ENCODE measurements at regions not wholly inside any gene's neighbourhood (a gene's known extent, or its start where the extent isn't known, plus 50 kb on each side); places are given as distances from the start of the nearest gene placed in this dataset.

DNA sequence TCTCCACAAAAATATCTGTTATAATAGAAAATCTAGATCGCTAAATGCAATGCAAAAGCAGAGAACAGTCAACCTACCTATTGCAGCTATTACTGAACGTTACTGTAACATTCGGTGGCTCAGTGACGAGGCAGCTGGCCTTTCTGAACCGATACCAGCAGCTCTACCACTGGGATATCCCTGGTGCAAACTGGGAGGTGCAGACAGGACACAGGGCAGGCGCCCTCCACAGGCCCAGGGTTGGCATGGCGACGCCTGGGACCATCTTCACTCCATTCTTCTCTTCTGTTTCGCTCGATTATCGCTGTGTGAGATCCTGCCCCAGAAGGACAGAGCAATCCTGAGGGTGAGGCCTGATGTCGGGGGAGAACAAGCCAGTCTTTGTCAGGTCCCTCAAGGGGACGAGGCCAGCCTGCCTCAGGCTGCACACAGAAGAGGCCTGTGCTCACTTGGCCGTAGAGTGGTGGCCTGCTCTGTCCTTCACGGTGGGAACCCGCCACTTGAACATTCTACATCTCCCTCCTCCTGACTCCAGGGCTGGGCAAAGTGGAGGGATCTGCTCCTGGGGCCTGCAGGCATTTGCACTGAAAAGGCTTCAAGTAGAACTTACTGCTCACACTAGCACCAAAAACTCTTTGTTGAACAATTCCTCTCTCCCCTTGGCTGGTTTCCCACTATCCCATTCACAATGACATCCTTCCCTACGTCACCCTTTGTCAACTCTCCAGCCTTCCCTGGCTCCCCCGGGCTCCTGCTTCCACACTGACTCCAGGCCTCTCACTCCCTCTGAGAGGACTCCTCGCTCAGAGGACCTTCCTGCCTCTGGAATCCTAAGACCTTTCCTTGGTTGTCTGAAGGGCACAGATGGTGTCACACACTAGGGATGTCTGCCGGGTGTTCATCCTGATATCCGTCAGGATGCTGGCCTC lies 49.7 kb downstream of the CYRIA start:
- DNase-seq (ENCODE audit: low spot score): no peak

DNA sequence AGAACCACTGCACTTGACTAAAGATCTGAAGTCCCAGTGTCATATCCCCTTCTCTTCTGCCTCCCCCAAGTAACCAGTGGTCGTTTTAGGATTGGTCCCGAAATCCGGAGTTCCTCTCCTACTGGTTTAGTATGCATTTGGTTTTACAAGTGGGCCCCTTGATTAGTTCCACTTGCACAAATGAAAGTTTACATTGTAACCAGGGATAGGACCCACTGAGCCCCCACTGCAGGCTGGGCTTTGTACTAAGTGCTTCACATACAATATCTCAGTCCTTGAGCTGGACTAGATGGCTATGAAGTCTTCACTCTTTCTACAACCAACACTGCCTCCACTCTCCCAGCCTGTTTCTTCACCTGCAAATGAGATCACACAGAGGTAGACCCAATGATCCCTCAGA lies 50.4 kb downstream of the CYRIA start:
- no peak for DNase-seq (ENCODE audit: low spot score)

DNA sequence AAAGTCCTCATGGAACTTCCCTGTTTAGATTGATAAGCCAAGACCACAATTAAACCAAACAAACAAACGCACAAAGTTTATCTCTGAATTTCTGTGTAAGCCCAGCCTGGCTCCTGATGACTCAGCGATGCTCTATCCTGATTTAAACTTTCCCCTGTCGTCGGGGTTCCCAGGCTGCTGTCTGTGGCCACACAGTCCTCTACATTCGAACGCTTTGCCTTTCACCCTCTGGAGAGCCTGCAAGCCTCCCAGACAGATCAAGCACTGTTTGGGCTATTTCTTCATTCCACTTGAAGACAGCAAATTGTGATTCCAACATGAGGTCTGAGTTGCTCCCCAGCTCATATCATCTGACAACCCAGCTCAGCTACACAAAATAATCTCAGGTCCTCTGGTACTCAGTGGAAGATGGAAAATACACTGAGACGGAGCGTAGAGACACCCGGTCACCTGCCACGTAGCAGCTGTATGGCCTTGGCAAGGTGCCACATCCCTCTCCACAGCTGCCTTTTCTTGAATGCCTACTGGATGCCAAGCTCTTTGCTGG lies 51.2 kb downstream of the CYRIA start:
- DNase-seq (ENCODE audit: low spot score): peak; percentile 36

DNA sequence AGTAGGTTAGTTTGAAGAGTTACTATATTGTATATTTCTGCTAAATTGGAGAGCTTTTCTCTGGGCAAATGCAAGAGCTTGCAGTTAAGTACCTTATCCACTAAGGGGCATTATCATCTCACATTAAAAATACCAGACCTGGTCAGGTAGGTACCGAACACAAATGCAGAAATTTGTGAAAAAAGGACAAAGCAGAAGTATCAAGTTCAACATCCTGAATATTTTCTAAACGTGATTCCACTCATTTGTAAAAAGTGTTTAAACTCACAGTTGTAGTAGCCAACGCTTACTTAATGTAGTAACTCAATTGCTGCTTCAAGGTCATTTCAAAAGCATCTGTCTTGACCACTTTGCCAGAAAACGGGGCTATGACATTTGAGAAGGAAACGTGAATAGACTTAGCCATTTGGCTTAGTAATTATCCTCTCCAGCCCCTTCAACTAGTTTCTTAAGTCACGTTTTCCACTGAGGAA lies 52.1 kb downstream of the CYRIA start:
- DNase-seq (ENCODE audit: low spot score): peak; percentile 31

DNA sequence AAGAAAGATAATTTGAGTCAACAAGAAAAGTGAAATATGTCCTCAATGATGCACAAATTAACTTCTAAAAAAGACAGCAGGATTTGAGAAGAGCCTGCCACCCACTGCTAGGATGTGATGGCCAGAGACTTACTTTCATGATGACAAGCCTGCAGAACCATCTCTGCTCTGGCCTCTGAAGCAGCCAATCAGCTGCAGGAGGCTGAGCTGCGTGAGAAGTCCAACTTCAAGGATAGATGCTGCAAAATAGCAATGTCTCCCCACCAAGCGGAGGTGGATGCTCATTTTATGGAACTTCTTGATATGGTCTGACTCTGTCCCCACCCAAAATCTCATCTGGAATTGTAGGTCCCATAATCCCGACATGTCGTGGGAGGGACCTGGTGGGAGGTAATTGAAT lies 53.1 kb downstream of the CYRIA start:
- no peak for DNase-seq (ENCODE audit: low spot score)

DNA sequence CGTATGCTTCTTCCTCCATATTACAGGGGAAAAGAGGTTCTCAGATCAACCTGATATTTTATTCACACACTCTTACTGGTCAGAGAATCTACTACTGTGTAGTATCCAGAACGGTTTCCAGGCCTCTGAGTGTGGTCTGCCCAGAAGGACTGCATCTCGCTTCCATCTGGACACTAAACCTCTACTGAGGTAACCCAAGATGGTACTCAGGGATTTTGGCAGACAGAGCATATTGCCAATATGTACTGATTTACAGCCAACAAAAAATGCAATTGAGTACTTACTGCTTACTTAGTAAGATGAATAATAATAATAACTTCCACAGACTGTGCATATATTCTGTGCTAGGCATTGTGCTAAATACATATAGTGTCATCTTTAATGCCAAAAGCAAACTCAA lies 55.8 kb downstream of the CYRIA start:
- no peak for DNase-seq (ENCODE audit: low spot score)

DNA sequence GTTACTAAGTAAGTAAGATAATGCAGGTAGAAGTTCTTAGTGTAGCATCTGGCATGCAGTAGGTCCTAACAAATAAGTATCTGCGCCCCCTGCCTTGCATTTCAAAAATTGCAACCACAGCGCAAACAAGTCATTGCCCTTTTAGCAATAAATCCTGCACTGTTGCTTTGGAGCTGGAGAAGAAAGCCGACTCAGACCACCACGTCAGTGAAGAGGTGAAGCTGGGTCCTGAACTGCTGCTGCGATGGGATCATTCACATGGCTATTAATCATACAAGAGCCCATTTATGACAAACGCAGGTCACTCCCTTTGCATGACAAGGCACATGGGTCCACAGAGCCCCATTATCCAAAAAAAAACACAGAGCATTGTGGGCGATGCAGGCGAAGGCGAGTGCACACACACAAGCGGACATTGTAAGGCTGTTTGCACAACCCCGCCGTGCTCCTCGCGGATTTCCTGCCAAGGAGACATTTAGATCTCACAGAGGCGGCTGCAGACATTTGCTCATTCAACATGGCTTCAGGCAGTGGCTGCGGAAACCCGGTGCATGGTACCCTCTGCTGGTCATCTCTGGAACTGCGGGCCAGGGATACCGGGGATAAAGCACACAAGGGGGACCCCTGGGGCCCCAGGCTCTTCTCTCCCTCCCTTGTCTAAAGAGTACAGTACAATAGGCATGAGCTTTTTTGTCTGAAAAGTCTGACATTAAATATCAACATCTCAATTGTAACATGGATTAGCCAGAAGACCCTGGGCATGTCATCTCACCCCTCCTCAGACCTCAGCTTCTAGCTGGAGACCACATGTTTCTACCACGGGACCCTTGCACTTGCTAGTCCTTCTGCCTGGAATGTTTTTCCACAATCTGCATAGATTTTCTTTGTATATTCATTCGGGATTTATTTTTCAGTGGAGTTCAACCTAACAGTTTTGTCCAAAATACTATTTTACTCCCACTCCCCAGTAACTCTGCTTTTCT lies 56.7 kb downstream of the CYRIA start:
- DNase-seq (ENCODE audit: low spot score): peak; percentile 86

DNA sequence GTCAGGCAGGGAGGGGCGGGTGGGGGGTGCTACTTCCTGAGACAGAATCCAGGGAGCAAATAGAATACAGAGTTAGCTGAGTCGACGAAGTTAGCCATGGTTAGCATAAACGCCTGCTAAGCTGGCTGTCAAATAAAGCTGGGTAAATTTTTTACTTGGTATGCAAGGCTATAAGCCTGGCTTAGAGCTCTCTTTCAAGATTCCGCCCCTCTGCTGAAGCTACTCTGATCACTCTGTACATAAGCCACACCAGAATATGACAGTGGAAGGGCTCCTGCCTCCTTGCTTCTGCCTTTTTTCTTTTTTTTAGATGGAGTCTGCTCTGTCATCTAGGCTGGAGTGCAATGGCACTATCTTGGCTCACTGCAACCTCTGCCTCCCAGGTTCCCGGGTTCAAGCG lies 58.3 kb downstream of the CYRIA start:
- DNase-seq (ENCODE audit: low spot score): no peak

DNA sequence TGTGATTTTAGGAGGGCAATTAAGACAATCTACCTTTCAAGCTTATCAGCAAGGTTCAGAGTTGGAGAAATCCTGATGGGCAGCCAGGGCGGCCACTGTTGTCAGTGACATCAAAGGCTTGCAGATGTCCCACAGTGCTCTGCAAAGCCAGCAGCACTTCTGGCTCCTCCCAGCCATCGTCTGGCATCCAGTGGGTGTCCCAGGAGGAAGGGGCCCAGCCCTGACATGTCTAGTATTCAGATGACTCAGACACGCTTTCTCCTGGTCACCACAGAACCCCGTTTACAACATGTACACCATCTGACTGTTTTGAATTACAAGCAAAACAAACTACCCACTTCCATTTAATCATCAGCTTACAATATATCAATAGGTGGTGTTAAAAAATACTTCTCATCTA lies 61.4 kb downstream of the CYRIA start:
- no peak for DNase-seq (ENCODE audit: low spot score)

DNA sequence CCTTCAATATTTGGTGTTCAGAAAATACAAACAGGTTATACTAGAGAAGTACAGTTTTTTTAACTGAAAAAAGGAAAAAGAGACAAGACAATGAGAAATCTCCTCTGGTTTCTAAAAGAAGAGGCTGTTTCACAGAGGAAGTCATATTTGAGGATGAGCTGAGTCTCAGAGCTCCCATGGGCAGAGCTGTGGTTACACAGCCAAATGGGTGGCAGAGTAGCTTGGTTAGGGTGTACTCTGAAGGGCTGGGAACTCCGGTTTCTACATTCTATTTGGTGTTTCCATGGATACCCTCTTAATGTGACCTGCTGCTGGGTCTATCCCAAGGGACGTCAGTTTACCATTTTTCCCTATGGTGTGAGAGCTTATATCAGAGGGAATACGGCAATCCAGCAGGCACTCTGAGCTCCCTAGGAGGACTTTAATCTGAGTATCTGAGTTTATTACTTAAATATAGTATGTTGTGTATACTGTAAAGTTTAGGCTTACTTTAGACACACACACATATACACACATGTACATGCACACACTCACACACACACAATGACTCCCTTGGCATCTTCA lies 74.2 kb downstream of the CYRIA start:
- DNase-seq (ENCODE audit: low spot score): no peak

DNA sequence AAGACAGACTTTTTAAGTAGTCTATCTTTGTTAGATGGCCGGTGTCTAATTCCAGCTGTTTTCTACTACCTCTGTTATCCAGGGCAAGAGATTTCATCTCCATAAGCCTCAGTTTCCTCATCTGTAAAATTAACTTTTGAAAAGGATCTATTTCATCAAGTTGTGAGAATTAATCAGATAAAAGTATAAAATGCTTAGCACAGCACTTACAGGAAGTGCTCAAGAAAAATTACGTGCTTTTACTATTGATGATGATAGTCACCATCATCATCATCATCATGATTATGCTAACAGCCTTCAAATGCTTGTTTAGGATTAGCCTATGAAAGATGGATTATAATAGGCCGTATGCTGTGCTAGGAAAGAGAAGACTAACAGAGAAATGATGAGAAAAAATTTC lies 76.2 kb downstream of the CYRIA start:
- no peak for DNase-seq (ENCODE audit: low spot score)

DNA sequence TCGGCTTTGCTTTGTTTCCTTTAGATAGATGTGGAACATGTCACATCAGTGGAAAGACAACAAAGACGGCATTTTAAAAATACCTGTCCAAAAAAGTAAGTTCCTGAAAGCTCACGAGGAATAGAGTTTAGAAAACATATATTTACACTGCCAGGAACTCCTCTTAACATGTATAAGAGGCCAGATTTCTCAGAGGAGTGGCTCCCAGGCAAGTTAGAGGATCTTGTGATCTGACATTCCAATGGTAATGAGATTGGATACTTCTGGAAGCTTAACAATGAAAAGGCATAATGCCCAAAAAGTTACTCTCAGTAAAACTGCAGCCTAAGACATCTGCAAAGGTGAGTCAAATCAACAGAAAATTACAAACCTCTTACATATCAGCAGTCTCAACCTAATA lies 77.1 kb downstream of the CYRIA start:
- DNase-seq (ENCODE audit: low spot score): no peak

DNA sequence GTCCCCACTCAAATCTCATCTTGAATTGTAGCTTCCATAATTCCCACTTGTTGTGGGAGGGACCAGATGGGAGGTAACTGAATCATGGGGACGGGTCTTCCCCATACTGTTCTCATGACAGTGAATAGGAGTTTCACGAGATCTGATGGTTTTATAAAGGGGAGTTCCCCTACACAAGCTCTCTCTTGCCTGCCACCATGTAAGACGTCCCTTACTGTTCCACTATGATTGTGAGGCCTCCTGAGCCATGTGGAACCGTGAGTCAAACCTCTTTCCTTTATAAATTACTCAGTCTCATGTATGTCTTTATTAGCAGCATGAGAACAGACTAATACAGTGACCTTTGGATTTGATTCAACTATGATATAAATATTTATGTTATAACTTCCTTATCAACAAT lies 78.0 kb downstream of the CYRIA start:
- no peak for DNase-seq (ENCODE audit: low spot score)

DNA sequence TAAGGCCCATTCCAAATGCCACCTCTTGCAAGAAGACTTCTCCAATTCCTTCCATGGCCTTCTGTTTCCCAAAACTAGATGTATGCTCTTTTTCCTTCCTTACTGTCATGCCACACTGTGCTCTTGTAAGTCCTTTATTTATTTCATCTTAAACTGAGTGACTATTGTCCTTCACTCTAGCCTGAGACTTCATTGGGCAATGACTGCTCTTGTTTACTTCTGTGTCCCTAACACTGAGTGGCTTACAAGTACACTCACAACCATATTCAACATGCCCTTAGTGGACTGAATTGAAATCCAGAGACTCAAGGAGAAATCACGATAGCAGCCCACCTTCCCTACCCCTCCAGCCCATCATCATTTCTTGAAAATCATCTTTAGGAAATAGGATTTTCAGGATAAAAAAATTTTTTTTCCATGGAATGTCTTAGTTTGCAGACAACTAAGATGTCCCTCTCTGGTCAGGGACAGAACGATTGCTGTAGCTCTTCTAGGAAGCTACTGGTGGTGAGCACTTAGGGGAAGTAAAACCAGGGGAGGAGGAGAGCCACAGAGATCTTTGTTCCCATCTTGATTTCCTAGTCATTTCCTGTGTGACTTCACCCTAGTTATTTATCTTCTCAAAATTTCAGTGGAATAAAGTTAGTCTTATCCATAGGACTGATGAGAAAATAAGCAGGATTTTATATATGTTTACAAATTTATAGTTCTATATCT lies 80.7 kb downstream of the CYRIA start:
- DNase-seq (ENCODE audit: low spot score): no peak

DNA sequence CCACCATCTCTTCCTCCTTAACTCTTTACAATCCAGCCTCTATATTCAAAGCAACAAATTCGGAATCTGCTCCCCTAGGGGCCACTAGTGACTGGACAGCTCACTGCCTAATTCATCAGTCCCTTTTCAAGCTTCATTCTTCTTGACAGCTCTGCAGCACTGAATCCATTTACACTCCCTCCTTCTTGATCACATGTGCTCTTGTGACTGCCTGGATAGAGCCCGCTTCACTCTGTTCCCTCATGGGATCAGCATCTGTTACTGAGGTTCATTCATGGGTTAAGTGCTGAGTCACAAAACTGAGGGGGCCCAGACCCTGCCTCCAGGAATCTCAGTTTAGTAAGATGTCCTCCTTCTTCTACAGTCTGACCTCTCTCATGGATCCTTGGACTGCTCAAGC lies 81.5 kb downstream of the CYRIA start:
- no peak for DNase-seq (ENCODE audit: low spot score)

DNA sequence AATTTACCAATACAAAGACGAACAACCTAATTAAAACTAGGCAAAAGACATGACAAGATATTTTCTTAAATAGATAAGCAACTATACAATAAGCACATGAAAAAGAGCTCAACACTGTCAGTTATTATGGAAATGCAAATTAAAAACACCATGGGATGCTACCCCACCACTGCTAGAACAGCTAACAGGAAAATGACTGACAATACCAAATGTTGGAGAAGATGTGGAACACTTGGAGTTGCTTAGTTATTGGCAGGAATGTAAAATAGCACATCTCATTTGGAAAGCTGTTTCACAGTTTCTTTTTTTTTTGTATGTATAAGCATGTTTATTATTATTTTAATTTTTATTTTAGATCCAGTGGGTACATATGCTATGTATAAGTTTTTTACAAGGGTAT lies 84.4 kb downstream of the CYRIA start:
- DNase-seq (ENCODE audit: low spot score): no peak

DNA sequence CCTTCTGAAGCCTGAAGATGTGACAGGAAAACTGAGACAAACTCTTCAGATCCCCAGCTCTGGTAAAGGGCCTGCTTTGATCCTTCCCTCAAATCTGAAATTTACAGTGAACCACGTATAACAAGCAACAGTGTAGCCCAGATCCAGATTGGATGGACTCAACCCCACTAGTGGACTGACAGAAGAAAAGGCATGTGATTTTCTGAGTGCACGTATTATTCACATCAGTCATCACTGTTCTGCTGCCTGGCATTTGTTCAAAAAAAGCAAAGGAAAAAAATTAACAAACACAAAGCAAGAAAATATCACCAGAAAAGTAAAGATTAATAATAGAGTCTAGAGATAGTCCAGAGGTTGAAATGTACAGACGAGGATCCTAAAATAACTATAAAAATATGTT lies 87.6 kb downstream of the CYRIA start:
- no peak for DNase-seq (ENCODE audit: low spot score)

DNA sequence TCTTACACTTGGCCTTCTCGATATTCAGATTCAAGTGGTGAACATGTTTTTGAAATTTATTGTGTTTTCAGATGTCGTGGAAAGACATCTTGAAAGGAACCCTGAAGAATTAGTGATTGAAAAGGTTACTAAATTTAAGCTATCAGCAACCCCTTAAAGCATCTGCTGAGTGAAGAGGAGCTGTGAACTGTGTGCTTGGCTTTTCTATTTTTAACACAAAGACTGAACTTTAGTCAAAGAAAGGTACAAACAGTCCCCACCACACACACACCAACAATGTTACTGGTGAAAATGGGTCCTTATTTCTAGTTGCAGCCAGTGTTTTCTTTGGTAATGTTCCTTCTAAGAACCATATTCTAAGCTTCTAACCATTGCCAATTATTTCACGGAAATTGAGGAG lies 95.1 kb downstream of the CYRIA start:
- no peak for DNase-seq (ENCODE audit: low spot score)

DNA sequence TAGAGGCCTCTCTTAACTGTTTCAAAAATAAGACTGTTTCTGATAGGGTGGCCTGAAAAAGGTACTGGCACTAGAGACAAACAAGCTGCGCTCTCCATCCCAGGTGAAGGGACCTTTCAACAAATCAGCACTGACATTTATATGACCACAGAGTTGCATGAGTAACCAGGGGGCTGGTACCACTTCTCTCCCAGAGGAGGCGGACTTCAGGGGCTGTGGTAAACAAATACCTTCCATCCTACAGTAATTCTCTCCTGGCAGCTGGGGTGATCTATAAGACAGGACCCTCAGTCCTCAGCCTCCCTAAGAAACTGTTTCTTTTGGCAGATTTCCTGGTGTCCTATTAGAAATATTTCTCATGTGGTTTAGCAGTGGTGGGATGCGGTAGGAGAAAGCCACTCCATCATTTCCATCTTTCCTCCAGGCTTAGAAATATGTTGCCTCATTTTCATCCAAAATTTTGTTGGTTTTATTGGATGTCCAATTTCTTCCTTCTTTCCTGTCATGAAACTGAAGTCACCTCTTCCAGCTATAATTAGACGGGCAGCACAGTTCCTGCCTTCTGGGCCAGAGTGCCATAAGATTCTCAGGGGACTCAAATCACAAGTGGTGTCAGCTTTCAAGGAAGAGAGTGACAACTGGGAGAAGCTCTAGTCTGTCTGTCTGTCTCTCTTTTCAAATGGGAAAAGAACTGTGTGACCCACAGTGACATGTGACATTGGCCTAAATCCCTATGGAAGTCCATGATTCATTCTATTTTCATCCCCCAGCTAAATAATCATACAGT lies 96.4 kb downstream of the CYRIA start:
- DNase-seq (ENCODE audit: low spot score): no peak

DNA sequence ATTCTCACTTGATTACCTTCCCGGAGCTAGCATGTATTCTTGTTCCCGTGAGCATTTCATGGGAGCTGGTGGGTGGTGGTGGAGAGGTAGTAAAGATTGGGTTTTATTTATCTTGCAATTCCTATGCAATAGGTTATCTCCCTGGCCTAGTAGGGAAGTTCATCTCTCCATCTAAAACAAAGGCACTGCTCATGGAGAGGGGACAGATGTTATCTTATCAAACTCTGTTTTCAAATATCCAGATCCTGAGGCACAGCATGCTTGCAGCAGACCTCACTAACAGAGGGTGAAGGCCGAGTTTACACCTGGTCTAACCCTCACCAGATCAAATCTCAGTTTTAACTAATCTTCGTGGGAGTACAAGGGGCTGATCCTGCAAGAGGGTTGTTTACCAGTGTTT lies 98.9 kb downstream of the CYRIA start:
- no peak for DNase-seq (ENCODE audit: low spot score)

DNA sequence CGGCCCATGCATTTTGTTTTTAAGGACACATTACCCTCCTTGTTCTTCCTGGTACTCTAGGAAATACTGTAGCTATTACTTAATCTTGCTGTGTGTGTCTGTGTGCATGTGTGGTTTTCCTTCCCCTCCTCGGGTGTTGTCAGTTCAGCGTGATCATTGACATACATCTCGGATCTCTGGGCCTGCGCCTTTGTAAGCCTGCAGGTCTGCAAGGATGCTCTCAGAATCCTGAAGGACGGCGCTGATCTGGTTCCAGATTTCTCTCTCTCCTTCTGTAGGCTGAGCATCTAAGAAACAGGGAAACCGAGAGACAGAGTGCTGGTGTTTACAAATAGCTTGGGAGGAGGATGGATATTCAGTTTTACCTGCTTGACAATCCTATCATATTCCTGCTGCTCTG lies 100.2 kb downstream of the CYRIA start:
- DNase-seq (ENCODE audit: low spot score): no peak
